ENCODE measurements at regions not wholly inside any gene's neighbourhood (a gene's known extent, or its start where the extent isn't known, plus 50 kb on each side); places are given as distances from the start of the nearest gene placed in this dataset.

GRCh38 chrX:1802912-1803311 lies 188.1 kb downstream of the ASMT start:
- TF ChIP-seq CTCF (conservative IDR thresholded peaks at IDR 0.05), result no peak
- DNase-seq (ENCODE audit: low read depth, low spot score), result no peak
- Mint-ChIP-seq H3K36me3 (ENCODE audit: low read depth) (no peaks in the 10 kb centered on the region), H3K27ac (ENCODE audit: unreplicated experiment) (no peak overlapping the region), H3K27me3 (ENCODE audit: low read depth) (peaks cover 4% of the 10 kb centered on the region), H3K4me3 (no peak overlapping the region), H3K4me1 (peaks cover 9% of the 10 kb centered on the region), H3K9me3 (no peaks in the 10 kb centered on the region)

GRCh38 chrX:1803741-1804140 lies 188.9 kb downstream of the ASMT start:
- TF ChIP-seq CTCF (conservative IDR thresholded peaks at IDR 0.05), result no peak
- H3K9me3 Mint-ChIP-seq, result no peaks in the 10 kb centered on the region
- no peak overlapping the region for H3K4me3 Mint-ChIP-seq
- no peak for DNase-seq (ENCODE audit: low read depth, low spot score)
- peaks cover under 1% of the 10 kb centered on the region for H3K27me3 Mint-ChIP-seq (ENCODE audit: low read depth)
- no peaks in the 10 kb centered on the region for H3K36me3 Mint-ChIP-seq (ENCODE audit: low read depth)
- H3K27ac Mint-ChIP-seq (ENCODE audit: unreplicated experiment), result no peak overlapping the region
- H3K4me1 Mint-ChIP-seq, result peaks cover 9% of the 10 kb centered on the region

GRCh38 chrX:1807301-1807731 lies 192.5 kb downstream of the ASMT start:
- TF ChIP-seq CTCF (conservative IDR thresholded peaks at IDR 0.05), result no peak
- Mint-ChIP-seq H3K27me3 (ENCODE audit: low read depth) (no peaks in the 10 kb centered on the region), H3K4me1 (peaks cover 13% of the 10 kb centered on the region), H3K27ac (ENCODE audit: unreplicated experiment) (peak overlapping the region; percentile 97), H3K4me3 (peak overlapping the region; percentile 73), H3K9me3 (no peaks in the 10 kb centered on the region), H3K36me3 (ENCODE audit: low read depth) (no peaks in the 10 kb centered on the region)
- peak; percentile 10 for DNase-seq (ENCODE audit: low read depth, low spot score)

- H3K36me3 Mint-ChIP-seq (ENCODE audit: low read depth), result no peaks in the 10 kb centered on the region
- no peak for DNase-seq (ENCODE audit: low read depth, low spot score)
- no peak for TF ChIP-seq CTCF (conservative IDR thresholded peaks at IDR 0.05)
- H3K4me3 Mint-ChIP-seq, result no peak overlapping the region
- no peaks in the 10 kb centered on the region for H3K9me3 Mint-ChIP-seq
- H3K27ac Mint-ChIP-seq (ENCODE audit: unreplicated experiment), result no peak overlapping the region
- no peaks in the 10 kb centered on the region for H3K27me3 Mint-ChIP-seq (ENCODE audit: low read depth)
- peaks cover 23% of the 10 kb centered on the region for H3K4me1 Mint-ChIP-seq
These were observed 194.7 kb downstream of the ASMT start for GRCh38 chrX:1809581-1809980.

GRCh38 chrX:1813809-1814208 lies 198.9 kb downstream of the ASMT start:
- H3K27ac Mint-ChIP-seq (ENCODE audit: unreplicated experiment), result peak overlapping the region; percentile 28
- DNase-seq (ENCODE audit: low read depth, low spot score), result no peak
- no peaks in the 10 kb centered on the region for H3K27me3 Mint-ChIP-seq (ENCODE audit: low read depth)
- peaks cover 15% of the 10 kb centered on the region for H3K4me1 Mint-ChIP-seq
- H3K9me3 Mint-ChIP-seq, result peaks cover 4% of the 10 kb centered on the region
- H3K36me3 Mint-ChIP-seq (ENCODE audit: low read depth), result no peaks in the 10 kb centered on the region
- no peak for TF ChIP-seq CTCF (conservative IDR thresholded peaks at IDR 0.05)
- H3K4me3 Mint-ChIP-seq, result peak overlapping the region; percentile 11
